NK-92 treated with Interleukin-12 subunit alpha and Interleukin-12 subunit beta, amount 100 ng/mL, for 24 hours (cell line): ENCODE measurements at regions not wholly inside any gene's neighbourhood (a gene's known extent, or its start where the extent isn't known, plus 50 kb on each side); places are given as distances from the start of the nearest gene placed in this dataset.
"Not testable (repeated sequence)": the region's sequence is repeated elsewhere in the genome, so short reads cannot be mapped to it uniquely, and the experiment has no call there.

Experiments used
- DNase-seq: peaks from one replicate; lab custom pipeline; 2025; lab: John Stamatoyannopoulos, UW

GRCh38 chr11:81986556-81987161, 747.0 kb downstream of the FAM181B start:
- DNase-seq: no peak

- no peak for DNase-seq
Observed at GRCh38 chr11:81979448-81979847, 754.2 kb downstream of the FAM181B start.

GRCh38 chr11:81975261-81975900, 758.3 kb downstream of the FAM181B start:
- DNase-seq: no peak

GRCh38 chr11:81970886-81971285, 762.8 kb downstream of the FAM181B start:
- no peak for DNase-seq

GRCh38 chr11:81967242-81967641, 766.4 kb downstream of the FAM181B start:
- DNase-seq: no peak

- DNase-seq: no peak
Observed at GRCh38 chr11:81966340-81966739, 767.3 kb downstream of the FAM181B start.

- no peak for DNase-seq
Observed at GRCh38 chr11:81963018-81963417, 770.6 kb downstream of the FAM181B start.

GRCh38 chr11:81960443-81960842, 773.2 kb downstream of the FAM181B start:
- DNase-seq: no peak

- DNase-seq: no peak
Observed at GRCh38 chr11:81959341-81959740, 774.3 kb downstream of the FAM181B start.

- DNase-seq: not testable (repeated sequence)
Observed at GRCh38 chr11:81954301-81954700, 779.4 kb downstream of the FAM181B start.

GRCh38 chr11:81946831-81947230, 786.8 kb downstream of the FAM181B start:
- DNase-seq: no peak

GRCh38 chr11:81942646-81943045, 791.0 kb downstream of the FAM181B start:
- no peak for DNase-seq

GRCh38 chr11:81941998-81942397, 791.7 kb downstream of the FAM181B start:
- DNase-seq: no peak

- no peak for DNase-seq
Observed at GRCh38 chr11:81932303-81932702, 801.4 kb downstream of the FAM181B start.

GRCh38 chr11:81920205-81920604, 813.5 kb downstream of the FAM181B start:
- no peak for DNase-seq

GRCh38 chr11:81916451-81916850, 817.2 kb downstream of the FAM181B start:
- DNase-seq: no peak

GRCh38 chr11:81915045-81915444, 818.6 kb downstream of the FAM181B start:
- no peak for DNase-seq

GRCh38 chr11:81913793-81914192, 819.9 kb downstream of the FAM181B start:
- DNase-seq: no peak

GRCh38 chr11:81907996-81908395, 825.7 kb downstream of the FAM181B start:
- no peak for DNase-seq

- no peak for DNase-seq
Observed at GRCh38 chr11:81899156-81899555, 834.5 kb downstream of the FAM181B start.

GRCh38 chr11:81897639-81898038, 836.0 kb downstream of the FAM181B start:
- no peak for DNase-seq

- no peak for DNase-seq
Observed at GRCh38 chr11:81895258-81895657, 838.4 kb downstream of the FAM181B start.

- no peak for DNase-seq
Observed at GRCh38 chr11:81892770-81893635, 840.7 kb downstream of the FAM181B start.
